ENCODE measurements at regions not wholly inside any gene's neighbourhood (a gene's known extent, or its start where the extent isn't known, plus 50 kb on each side); places are given as distances from the start of the nearest gene placed in this dataset.

- no peak overlapping the region for H4K5ac ChIP-seq (ENCODE audit: insufficient read length, low read depth, low read length)
- H3K9me3 Mint-ChIP-seq = peaks cover 6 to 12% of the 10 kb centered on the region in 2 experiments
- no peaks in the 10 kb centered on the region; the same call in 1 of the 2 replicates for H3K27me3 Mint-ChIP-seq (ENCODE audit: low read depth)
- no peak overlapping the region for H2AK5ac ChIP-seq (ENCODE audit: insufficient read length, low read length)
- H3K14ac ChIP-seq (ENCODE audit: insufficient read depth, low read length) = no peak overlapping the region
- TF ChIP-seq CTCF (conservative IDR thresholded peaks at IDR 0.05) = no peak
- H3T11ph ChIP-seq (ENCODE audit: low read length) = no peak overlapping the region
- H4K20me1 ChIP-seq (ENCODE audit: control insufficient read depth, insufficient read depth, insufficient read length) = no peaks in the 10 kb centered on the region
- H3K4me3 Mint-ChIP-seq = no peak overlapping the region
- no peak overlapping the region for H3K23ac ChIP-seq (ENCODE audit: insufficient read length, low read depth, low read length)
- no peak overlapping the region for H3K9ac ChIP-seq (ENCODE audit: extremely low read depth, insufficient read length, low read length)
- H3K4me2 ChIP-seq (ENCODE audit: insufficient read depth, insufficient read length, low read length) = no peak overlapping the region
- no peak overlapping the region for H3K56ac ChIP-seq (ENCODE audit: insufficient read length, low read depth, low read length)
- no peaks in the 10 kb centered on the region; a peak in 1 of 7 replicates for H3K36me3 Mint-ChIP-seq (ENCODE audit: insufficient read depth in 1 of 3, low read depth in 3 of 3)
- H2BK15ac ChIP-seq (ENCODE audit: low read depth, low read length) = no peak overlapping the region
- H3K27ac Mint-ChIP-seq = no peak overlapping the region
- no peak overlapping the region for H2BK120ac ChIP-seq (ENCODE audit: low read depth, low read length, poor library complexity, severe bottlenecking)
- no peaks in the 10 kb centered on the region for H3K9me3 ChIP-seq (ENCODE audit: control insufficient read depth, low read depth, low read length)
- H3K27ac ChIP-seq (ENCODE audit: insufficient read length, low read depth, low read length) = no peak overlapping the region
- WGBS (ENCODE audit: extremely low coverage, insufficient read length, low lambda C conversion rate) = no CpG with 5 or more reads among the region's 1 CpG
- no peaks in the 10 kb centered on the region; the same call in 1 of the 2 replicates for H3K79me2 ChIP-seq (ENCODE audit: insufficient read depth, low read length)
- H3K4me1 ChIP-seq (ENCODE audit: insufficient read depth, low read length) = no peaks in the 10 kb centered on the region
- H3K79me1 ChIP-seq (ENCODE audit: insufficient read depth, low read depth, low read length, poor library complexity, severe bottlenecking) = no peaks in the 10 kb centered on the region
- H4K8ac ChIP-seq (replicated peaks; ENCODE audit: insufficient read length, low read depth, low read length) = no peak overlapping the region
- H4K91ac ChIP-seq (ENCODE audit: insufficient read length, low read depth, low read length) = no peak overlapping the region
- DNase-seq = no peak
- H2AFZ ChIP-seq (ENCODE audit: low read length) = no peak overlapping the region
- H3K4ac ChIP-seq (ENCODE audit: low read depth, low read length) = no peak overlapping the region
- no peak overlapping the region for H2BK5ac ChIP-seq (ENCODE audit: insufficient read length, low read length)
- no peaks in the 10 kb centered on the region for H3K27me3 ChIP-seq (ENCODE audit: insufficient read depth, low read length)
- no peak overlapping the region for H3K18ac ChIP-seq (ENCODE audit: insufficient read length, low read depth, low read length)
- no peaks in the 10 kb centered on the region for H3K23me2 ChIP-seq (ENCODE audit: insufficient read length, low read depth, low read length, poor library complexity, severe bottlenecking)
- H2BK20ac ChIP-seq (ENCODE audit: low read depth, low read length, poor library complexity, severe bottlenecking) = no peak overlapping the region
- H3K4me1 Mint-ChIP-seq = peaks cover 0 to 15% of the 10 kb centered on the region in 2 experiments; a peak in 2 of 4 replicates
- no peak overlapping the region for H2BK12ac ChIP-seq (ENCODE audit: insufficient read length, low read depth, low read length)
Measured at GRCh38 chr21:14300074-14300473, 82.9 kb downstream of the HSPA13 start.

Measured in H9 (cell line).